CD4-positive, alpha-beta T cell (primary cell): ENCODE measurements at regions not wholly inside any gene's neighbourhood (a gene's known extent, or its start where the extent isn't known, plus 50 kb on each side); places are given as distances from the start of the nearest gene placed in this dataset.

Experiments used
- ATAC-seq: fragments of 200-7000 bp; cut with Tn5 transposase; one replicate; pipeline ENCODE4 v1.10.0; 2022; ENCODE audit warnings: mild to moderate bottlenecking; ENCODE audit not compliant: poor library complexity
- CTCF ChIA-PET: fragments of 350-600 bp; sonication (Branson Sonifier 250); formaldehyde crosslinking; loops from one replicate; lab custom pipeline; 2021; ENCODE audit warnings: antibody characterized with exemption, inconsistent platforms; lab: Charles Lee
- POLR2A ChIA-PET: fragments of 350-600 bp; sonication (Branson Sonifier 250); formaldehyde crosslinking; loops from one replicate; lab custom pipeline; 2021; ENCODE audit warnings: antibody characterized with exemption, inconsistent platforms; lab: Charles Lee
- DNase-seq, 14 experiments: peaks; one replicate each; pipeline ENCODE4 v3.0.0-alpha.2; 2013 to 2020; ENCODE audit warnings: mixed read lengths in 2 of 14
- H3K27ac ChIP-seq, 2 donors: one replicate each; pipeline versions ENCODE4 v1.5.1 to v1.7.0; 2013; ENCODE audit warnings: low read length in 2 of 2, low read depth in 1 of 2, mild to moderate bottlenecking in 1 of 2
- H3K27me3 ChIP-seq, 2 experiments: 1 replicate in 1 of 2; 2 replicates in 1 of 2; pipeline versions ENCODE4 v1.6.1 to v1.7.0; 2013; ENCODE audit warnings: low read length in 2 of 2, control low read depth in 1 of 2, mild to moderate bottlenecking in 1 of 2, moderate library complexity in 1 of 2; ENCODE audit not compliant: insufficient read depth in 2 of 2, control insufficient read depth in 1 of 2
- H3K36me3 ChIP-seq: one replicate; pipeline ENCODE4 v1.6.1; 2013; ENCODE audit warnings: low read length, control low read depth; ENCODE audit not compliant: insufficient read depth
- H3K4me1 ChIP-seq: one replicate; pipeline ENCODE4 v1.6.1; 2013; ENCODE audit warnings: low read length, control low read depth; ENCODE audit not compliant: insufficient read depth
- H3K4me3 ChIP-seq: one replicate; pipeline ENCODE4 v1.5.1; 2013; ENCODE audit warnings: mild to moderate bottlenecking, low read length, moderate library complexity
- H3K9me3 ChIP-seq, 2 experiments: 1 replicate in 1 of 2; 2 replicates in 1 of 2; pipeline versions ENCODE4 v1.6.1 to v1.7.0; 2013; ENCODE audit warnings: low read length in 2 of 2, mild to moderate bottlenecking in 2 of 2, control low read depth in 1 of 2, moderate library complexity in 1 of 2; ENCODE audit not compliant: control insufficient read depth in 1 of 2, insufficient read depth in 1 of 2
- H3K27ac Mint-ChIP-seq: one replicate; pipeline ENCODE4 v1.8.0; 2020; ENCODE audit warnings: mixed read lengths
- H3K27me3 Mint-ChIP-seq: one replicate; pipeline ENCODE4 v1.8.0; 2021; ENCODE audit warnings: mixed read lengths
- H3K36me3 Mint-ChIP-seq: one replicate; pipeline ENCODE4 v1.8.0; 2021; ENCODE audit warnings: low read depth, mixed read lengths
- H3K4me1 Mint-ChIP-seq: one replicate; pipeline ENCODE4 v1.8.0; 2021; ENCODE audit warnings: low read depth, mixed read lengths
- H3K4me3 Mint-ChIP-seq: one replicate; pipeline ENCODE4 v1.8.0; 2020; ENCODE audit warnings: mild to moderate bottlenecking, mixed read lengths
- H3K9me3 Mint-ChIP-seq: one replicate; pipeline ENCODE4 v1.8.0; 2020; ENCODE audit warnings: mixed read lengths
- intact Hi-C, 2 experiments: fragments of 100-400 bp; cut with DNase I in 1 of 2; cut with micrococcal nuclease in 1 of 2; formaldehyde crosslinking; loops; one replicate each; pipeline versions ENCODE4 v1.15.1 to v1.9.0; 2023 to 2025; cut with DNase I, micrococcal nuclease
- TF ChIP-seq, protein P1 (sequence below): fragments of 200-600 bp; IDR thresholded peaks from one replicate; pipeline ENCODE4 v1.8.0; 2022; ENCODE audit warnings: antibody characterized with exemption, mild to moderate bottlenecking

DNA sequence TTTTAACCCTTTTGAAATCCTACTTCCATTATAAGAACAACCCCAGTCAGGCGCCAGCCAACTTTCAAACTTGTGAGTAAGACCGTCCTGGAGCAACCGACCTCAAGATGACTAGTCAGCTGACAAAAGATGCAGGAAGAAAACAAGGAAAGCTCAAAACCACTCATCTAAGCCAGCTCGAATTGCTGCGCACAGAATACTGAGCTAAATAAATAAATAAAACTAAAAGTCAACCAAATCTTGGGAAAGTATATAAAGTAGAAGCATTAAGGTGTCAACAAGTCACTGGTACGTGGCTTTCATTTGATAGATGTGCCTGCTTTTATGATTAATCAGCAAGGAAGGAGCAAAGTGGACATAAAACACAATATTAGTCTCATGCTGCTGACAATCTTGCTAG lies 1269.8 kb downstream of the XPNPEP1 start:
- Histone ChIP-seq H3K27me3 (no peaks in the 10 kb centered on the region), H3K36me3 (no peaks in the 10 kb centered on the region), H3K4me3 (no peak overlapping the region), H3K4me1 (no peaks in the 10 kb centered on the region), H3K9me3 (no peaks in the 10 kb centered on the region), H3K27ac (no peak overlapping the region)
- POLR2A ChIA-PET, result no interaction called here
- DNase-seq (no peak), ATAC-seq (no peak)
- no peaks in the 10 kb centered on the region for H3K27me3 Mint-ChIP-seq
- peaks cover 6% of the 10 kb centered on the region for H3K9me3 Mint-ChIP-seq
- H3K4me1 Mint-ChIP-seq, result no peaks in the 10 kb centered on the region
- H3K27ac Mint-ChIP-seq, result no peak overlapping the region
- no peak overlapping the region for H3K4me3 Mint-ChIP-seq
- TF ChIP-seq, protein P1, sequence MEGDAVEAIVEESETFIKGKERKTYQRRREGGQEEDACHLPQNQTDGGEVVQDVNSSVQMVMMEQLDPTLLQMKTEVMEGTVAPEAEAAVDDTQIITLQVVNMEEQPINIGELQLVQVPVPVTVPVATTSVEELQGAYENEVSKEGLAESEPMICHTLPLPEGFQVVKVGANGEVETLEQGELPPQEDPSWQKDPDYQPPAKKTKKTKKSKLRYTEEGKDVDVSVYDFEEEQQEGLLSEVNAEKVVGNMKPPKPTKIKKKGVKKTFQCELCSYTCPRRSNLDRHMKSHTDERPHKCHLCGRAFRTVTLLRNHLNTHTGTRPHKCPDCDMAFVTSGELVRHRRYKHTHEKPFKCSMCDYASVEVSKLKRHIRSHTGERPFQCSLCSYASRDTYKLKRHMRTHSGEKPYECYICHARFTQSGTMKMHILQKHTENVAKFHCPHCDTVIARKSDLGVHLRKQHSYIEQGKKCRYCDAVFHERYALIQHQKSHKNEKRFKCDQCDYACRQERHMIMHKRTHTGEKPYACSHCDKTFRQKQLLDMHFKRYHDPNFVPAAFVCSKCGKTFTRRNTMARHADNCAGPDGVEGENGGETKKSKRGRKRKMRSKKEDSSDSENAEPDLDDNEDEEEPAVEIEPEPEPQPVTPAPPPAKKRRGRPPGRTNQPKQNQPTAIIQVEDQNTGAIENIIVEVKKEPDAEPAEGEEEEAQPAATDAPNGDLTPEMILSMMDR, result no peak
- no peaks in the 10 kb centered on the region for H3K36me3 Mint-ChIP-seq
- CTCF ChIA-PET, result no interaction called here
- intact Hi-C loops, result no loop called here

DNA sequence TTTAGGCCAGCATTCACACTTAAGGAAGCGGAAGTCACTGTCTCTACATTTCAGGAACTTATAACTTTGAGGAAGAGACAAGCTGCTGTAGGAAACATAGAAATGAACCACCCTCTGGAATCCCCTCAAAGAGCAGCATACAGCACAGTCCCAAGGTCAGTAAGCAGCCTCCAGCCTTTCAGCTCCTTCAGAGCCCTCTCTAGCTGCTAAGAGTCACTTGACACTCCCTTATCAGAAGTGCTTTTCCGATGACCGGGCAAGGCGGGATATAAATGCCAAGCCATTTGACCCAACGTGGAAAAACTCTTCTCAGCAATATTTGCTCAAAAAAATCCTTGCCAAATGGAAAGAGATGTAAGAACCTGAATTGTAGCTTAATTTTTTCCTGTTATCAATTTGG lies 1284.3 kb downstream of the XPNPEP1 start:
- Mint-ChIP-seq H3K9me3 (peaks cover 18% of the 10 kb centered on the region), H3K27me3 (no peaks in the 10 kb centered on the region), H3K36me3 (no peaks in the 10 kb centered on the region), H3K4me3 (no peak overlapping the region), H3K27ac (no peak overlapping the region), H3K4me1 (no peaks in the 10 kb centered on the region)
- Histone ChIP-seq H3K4me3 (no peak overlapping the region), H3K27ac (no peak overlapping the region), H3K9me3 (no peaks in the 10 kb centered on the region), H3K4me1 (no peaks in the 10 kb centered on the region), H3K36me3 (no peaks in the 10 kb centered on the region), H3K27me3 (no peaks in the 10 kb centered on the region)
- ATAC-seq (no peak), DNase-seq (no peak)
- TF ChIP-seq, protein P1, result no peak
- ChIA-PET POLR2A (no interaction called here), CTCF (no interaction called here)
- intact Hi-C loops, result no loop called here

DNA sequence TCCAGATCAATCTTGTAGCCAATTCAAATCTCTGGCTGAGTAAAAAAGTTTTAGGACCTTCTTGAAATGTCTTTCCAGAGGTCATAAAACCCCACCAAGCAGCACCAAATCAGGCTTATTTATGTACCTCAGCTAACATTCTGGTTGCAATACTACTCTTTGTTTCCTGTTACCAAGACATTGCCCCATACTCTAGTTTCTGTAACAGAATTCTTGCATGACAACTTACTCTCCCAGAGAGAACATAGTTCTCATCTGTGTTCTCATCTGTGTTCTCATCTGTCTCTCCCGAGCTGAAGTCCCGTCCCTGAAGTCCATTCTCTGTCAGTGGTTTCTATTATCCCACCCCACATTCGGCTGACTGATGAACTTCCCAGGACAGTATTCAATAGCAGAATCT lies 1285.1 kb downstream of the XPNPEP1 start:
- Histone ChIP-seq H3K4me3 (no peak overlapping the region), H3K9me3 (no peaks in the 10 kb centered on the region), H3K36me3 (no peaks in the 10 kb centered on the region), H3K27me3 (no peaks in the 10 kb centered on the region), H3K4me1 (no peaks in the 10 kb centered on the region), H3K27ac (no peak overlapping the region)
- CTCF ChIA-PET, result no interaction called here
- Mint-ChIP-seq H3K9me3 (peaks cover 18% of the 10 kb centered on the region), H3K4me1 (no peaks in the 10 kb centered on the region), H3K36me3 (no peaks in the 10 kb centered on the region), H3K27me3 (no peaks in the 10 kb centered on the region), H3K27ac (no peak overlapping the region), H3K4me3 (no peak overlapping the region)
- ATAC-seq (no peak), DNase-seq (no peak)
- POLR2A ChIA-PET, result no interaction called here
- intact Hi-C loops, result no loop called here
- TF ChIP-seq, protein P1, result no peak
